H1 (cell line): ENCODE measurements at regions not wholly inside any gene's neighbourhood (a gene's known extent, or its start where the extent isn't known, plus 50 kb on each side); places are given as distances from the start of the nearest gene placed in this dataset.

ENCODE experiments used
- CTCF ChIA-PET: fragments of 300-600 bp; sonication (Branson Sonifier 250); formaldehyde crosslinking; loops from one replicate; lab custom pipeline; 2021; ENCODE audit not compliant: partially characterized antibody; lab: Charles Lee
- POLR2A ChIA-PET: fragments of 300-600 bp; sonication (Branson Sonifier 250); formaldehyde crosslinking; loops from one replicate; lab custom pipeline; 2021; ENCODE audit warnings: inconsistent platforms; ENCODE audit not compliant: partially characterized antibody; lab: Charles Lee
- DNase-seq, 2 experiments: peaks; one replicate each; pipeline versions ENCODE4 v3.0.0 to v3.0.0-alpha.2; 2010 to 2022; ENCODE audit warnings: low spot score in 2 of 2, low read depth in 1 of 2, mixed read lengths in 1 of 2
- FAIRE-seq: peaks from 2 replicates; lab custom pipeline; 2011; peaks lifted over from hg19 to GRCh38; lab: Jason Lieb, UNC
- H2AFZ ChIP-seq: 2 replicates; pipeline ENCODE4 v1.8.1; 2012; ENCODE audit warnings: low read length, inconsistent platforms
- H2AK5ac ChIP-seq: 2 replicates; pipeline ENCODE4 v1.6.1; 2013; ENCODE audit warnings: low read depth, low read length
- H2BK120ac ChIP-seq: replicated peaks from 2 replicates; pipeline ENCODE3; 2013; ENCODE audit warnings: low read depth, low read length, inconsistent platforms
- H2BK12ac ChIP-seq: 2 replicates; pipeline ENCODE4 v1.6.1; 2013; ENCODE audit warnings: low read depth, low read length
- H2BK15ac ChIP-seq: 2 replicates; pipeline ENCODE4 v1.6.1; 2013; ENCODE audit warnings: low read length
- H2BK20ac ChIP-seq: 2 replicates; pipeline ENCODE4 v1.6.1; 2013; ENCODE audit warnings: low read length
- H2BK5ac ChIP-seq: 2 replicates; pipeline ENCODE4 v1.6.1; 2013; ENCODE audit warnings: low read depth, low read length
- H3K14ac ChIP-seq: 2 replicates; pipeline ENCODE4 v1.6.1; 2013; ENCODE audit warnings: inconsistent platforms; ENCODE audit not compliant: insufficient read length
- H3K18ac ChIP-seq: 2 replicates; pipeline ENCODE4 v1.6.1; 2013; ENCODE audit warnings: low read length; ENCODE audit errors: extremely low read depth
- H3K23ac ChIP-seq: 2 replicates; pipeline ENCODE4 v1.6.1; 2013; ENCODE audit warnings: inconsistent platforms; ENCODE audit not compliant: insufficient read length
- H3K23me2 ChIP-seq: 2 replicates; pipeline ENCODE4 v1.6.1; 2013; ENCODE audit warnings: low read depth, low read length
- H3K27ac ChIP-seq: 2 replicates; pipeline ENCODE4 v1.6.1; 2011; ENCODE audit warnings: low read depth, low read length, inconsistent platforms
- H3K27me3 ChIP-seq, 4 experiments: replicated peaks in 1 of 4; 1 replicate in 1 of 4; 2 replicates in 3 of 4; pipeline versions ENCODE4 v1.6.1 to v1.8.1; 2011 to 2013; ENCODE audit warnings: low read length in 3 of 4, mild to moderate bottlenecking in 3 of 4, inconsistent platforms in 2 of 4, mixed read lengths in 2 of 4, moderate library complexity in 1 of 4; ENCODE audit not compliant: control insufficient read depth in 3 of 4, insufficient read depth in 3 of 4; ENCODE audit errors: extremely low read depth in 1 of 4
- H3K36me3 ChIP-seq, 4 experiments: 2 replicates each; pipeline versions ENCODE4 v1.6.1 to v1.8.1; 2011 to 2013; ENCODE audit warnings: mild to moderate bottlenecking in 4 of 4, low read length in 3 of 4, moderate library complexity in 2 of 4, control low read depth in 1 of 4, inconsistent platforms in 1 of 4; ENCODE audit not compliant: insufficient read depth in 4 of 4, control insufficient read depth in 2 of 4
- H3K4ac ChIP-seq: replicated peaks from 2 replicates; pipeline ENCODE3; 2013; ENCODE audit warnings: low read length, low read depth, mixed read lengths, inconsistent platforms; ENCODE audit not compliant: insufficient read length
- H3K4me1 ChIP-seq, 4 experiments: replicated peaks in 1 of 4; 1 replicate in 1 of 4; 2 replicates in 3 of 4; pipeline versions ENCODE4 v1.6.1 to v1.8.1; 2011 to 2013; ENCODE audit warnings: low read length in 3 of 4, inconsistent platforms in 2 of 4, mixed read lengths in 1 of 4; ENCODE audit not compliant: insufficient read depth in 4 of 4, control insufficient read depth in 3 of 4
- H3K4me2 ChIP-seq, 2 experiments: 2 replicates each; pipeline versions ENCODE4 v1.6.1 to v1.8.1; 2011 to 2013; ENCODE audit warnings: low read depth in 2 of 2, low read length in 2 of 2, control low read depth in 1 of 2, inconsistent platforms in 1 of 2, mild to moderate bottlenecking in 1 of 2; ENCODE audit not compliant: insufficient read depth in 1 of 2
- H3K4me3 ChIP-seq, 4 experiments: fragments of 200-600, 300-600 bp in 1 of 4; sonication (generic), shearing (Covaris generic), sonication (Bioruptor Twin) in 1 of 4; 2 replicates each; pipeline versions ENCODE4 v1.5.1 to v1.8.1; 2011 to 2016; ENCODE audit warnings: low read length in 4 of 4, low read depth in 3 of 4, control low read depth in 2 of 4, inconsistent platforms in 2 of 4, mild to moderate bottlenecking in 2 of 4, mixed read lengths in 1 of 4, moderate library complexity in 1 of 4; ENCODE audit not compliant: insufficient read depth in 2 of 4; ENCODE audit errors: extremely low read depth in 1 of 4
- H3K56ac ChIP-seq: replicated peaks from 2 replicates; pipeline ENCODE3; 2013; ENCODE audit warnings: low read depth, mild to moderate bottlenecking, mixed read lengths, low read length, inconsistent platforms; ENCODE audit not compliant: insufficient read length
- H3K79me1 ChIP-seq: 2 replicates; pipeline ENCODE4 v1.6.1; 2013; ENCODE audit warnings: low read depth, low read length, control low read depth
- H3K79me2 ChIP-seq, 2 experiments: 2 replicates each; pipeline versions ENCODE4 v1.6.1 to v1.8.1; 2012 to 2013; ENCODE audit warnings: low read length in 2 of 2, mild to moderate bottlenecking in 2 of 2, inconsistent platforms in 1 of 2; ENCODE audit not compliant: insufficient read depth in 2 of 2, control insufficient read depth in 1 of 2
- H3K9ac ChIP-seq, 4 experiments: replicated peaks in 1 of 4; 1 replicate in 1 of 4; 2 replicates in 3 of 4; pipeline versions ENCODE4 v1.6.1 to v1.8.1; 2011 to 2013; ENCODE audit warnings: low read depth in 3 of 4, low read length in 3 of 4, control low read depth in 2 of 4, mild to moderate bottlenecking in 2 of 4, moderate library complexity in 2 of 4, inconsistent platforms in 1 of 4; ENCODE audit errors: extremely low read depth in 1 of 4
- H3K9me3 ChIP-seq, 2 experiments: 2 replicates each; pipeline versions ENCODE4 v1.6.1 to v1.8.1; 2012 to 2013; ENCODE audit warnings: mild to moderate bottlenecking in 2 of 2, moderate library complexity in 2 of 2, control low read depth in 1 of 2, inconsistent platforms in 1 of 2, low read depth in 1 of 2, low read length in 1 of 2, mixed read lengths in 1 of 2; ENCODE audit not compliant: insufficient read depth in 2 of 2
- H4K20me1 ChIP-seq, 2 experiments: replicated peaks in 1 of 2; 2 replicates each; pipeline versions ENCODE3 to v1.8.1; 2011 to 2013; ENCODE audit warnings: inconsistent platforms in 2 of 2, low read length in 2 of 2, mild to moderate bottlenecking in 1 of 2; ENCODE audit not compliant: insufficient read depth in 2 of 2, control insufficient read depth in 1 of 2
- H4K5ac ChIP-seq: 2 replicates; pipeline ENCODE4 v1.6.1; 2013; ENCODE audit warnings: low read length, low read depth, mixed read lengths, inconsistent platforms; ENCODE audit not compliant: insufficient read length
- H4K8ac ChIP-seq: 2 replicates; pipeline ENCODE4 v1.8.0; 2013; ENCODE audit warnings: mild to moderate bottlenecking, moderate library complexity, low read length, inconsistent platforms; ENCODE audit not compliant: insufficient read depth; ENCODE audit errors: extremely low read depth
- H4K91ac ChIP-seq: replicated peaks from 2 replicates; pipeline ENCODE3; 2013; ENCODE audit warnings: low read length, mixed read lengths, inconsistent platforms; ENCODE audit not compliant: insufficient read length
- BACH1 ChIP-seq: IDR thresholded peaks from 2 replicates; pipeline ENCODE4 v1.6.1; 2012; ENCODE audit warnings: low read length, improper control_type of control experiment
- BRCA1 ChIP-seq: IDR thresholded peaks from 2 replicates; pipeline ENCODE4 v1.6.1; 2012; ENCODE audit warnings: low read depth, low read length, improper control_type of control experiment
- HDAC2 ChIP-seq, 2 experiments: fragments of 300-600 bp in 1 of 2; sonication (generic) in 1 of 2; IDR thresholded peaks; 2 replicates each; pipeline ENCODE4 v1.6.1; 2011 to 2012; ENCODE audit warnings: low read depth in 2 of 2, low read length in 2 of 2, mild to moderate bottlenecking in 2 of 2, moderate library complexity in 2 of 2, borderline replicate concordance in 1 of 2, inconsistent platforms in 1 of 2
- PHF8 ChIP-seq: fragments of 200-600 bp; sonication (generic); conservative IDR thresholded peaks from 2 replicates; pipeline ENCODE4 v1.7.1; 2012; ENCODE audit warnings: low read depth, mild to moderate bottlenecking, inconsistent platforms, low read length, moderate library complexity
- WGBS, 2 experiments: shearing (Covaris generic) in 1 of 2; methylation state at CpG; one replicate each; pipeline versions ENCODE4 v1.1.6 to v1.1.7; 2013 to 2015; ENCODE audit warnings: low lambda C conversion rate in 2 of 2, mixed read lengths in 2 of 2, inconsistent platforms in 1 of 2, low coverage in 1 of 2, missing lambda C conversion rate in 1 of 2; ENCODE audit not compliant: insufficient replicate concordance in 2 of 2, insufficient coverage in 1 of 2, insufficient read length in 1 of 2; ENCODE audit errors: extremely low coverage in 1 of 2, missing lambda C conversion rate in 1 of 2; 5-methylcytosine and 5-hydroxymethylcytosine counted together

DNA sequence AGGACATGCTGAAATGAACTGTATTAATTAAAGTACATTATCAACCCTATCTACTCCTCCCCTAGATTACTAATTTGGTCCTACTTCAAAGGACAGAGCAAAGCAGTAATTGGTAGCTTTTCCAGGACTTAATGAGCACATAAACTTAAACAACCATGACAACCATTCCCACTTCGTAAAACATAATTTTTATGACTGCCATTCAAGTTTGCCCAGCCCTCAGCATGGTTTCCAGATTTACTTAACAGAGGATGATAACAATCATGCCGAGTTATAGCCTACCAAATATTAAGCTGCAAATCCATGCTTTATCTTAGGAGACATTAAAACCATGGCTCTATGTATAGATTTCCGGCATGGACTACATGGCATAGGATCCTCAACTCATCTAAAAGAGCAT lies 401.1 kb upstream of the CHAC2 start:
- Histone ChIP-seq H3K23ac (no peak overlapping the region), H3K9me3 (no peaks in the 10 kb centered on the region), H2BK15ac (no peak overlapping the region), H3K27ac (no peak overlapping the region), H3K18ac (no peak overlapping the region), H3K79me2 (no peaks in the 10 kb centered on the region), H3K4me2 (no peak overlapping the region), H3K4me3 (no peak overlapping the region), H2BK12ac (no peak overlapping the region), H3K56ac (no peak overlapping the region), H2AK5ac (no peak overlapping the region), H3K36me3 (no peaks in the 10 kb centered on the region), H2BK120ac (no peak overlapping the region), H4K20me1 (no peaks in the 10 kb centered on the region), H4K91ac (no peak overlapping the region), H2AFZ (no peak overlapping the region), H3K9ac (no peak overlapping the region), H3K27me3 (no peaks in the 10 kb centered on the region), H3K79me1 (no peaks in the 10 kb centered on the region), H4K8ac (no peak overlapping the region), H2BK5ac (no peak overlapping the region), H3K4me1 (no peaks in the 10 kb centered on the region), H4K5ac (no peak overlapping the region), H2BK20ac (no peak overlapping the region), H3K23me2 (no peaks in the 10 kb centered on the region), H3K4ac (no peak overlapping the region), H3K14ac (no peak overlapping the region)
- DNase-seq (no peak), FAIRE-seq (no peak)
- POLR2A ChIA-PET, result no interaction called here
- CTCF ChIA-PET, result no interaction called here
- no peak for TF ChIP-seq HDAC2 (IDR thresholded peaks at IDR 0.05; ENCODE audit: borderline replicate concordance in 1 of 2, low read depth in 2 of 2, low read length in 2 of 2)
- no peak for TF ChIP-seq BACH1
- TF ChIP-seq BRCA1, result no peak
- no peak for TF ChIP-seq PHF8
- WGBS, 2 experiments, result 92% methylated on average over 3 of the region's 3 CpGs; no CpG with 5 or more reads in 1 of the 2 experiments
